HG03025 (cell line): ENCODE measurements at regions not wholly inside any gene's neighbourhood (a gene's known extent, or its start where the extent isn't known, plus 50 kb on each side); places are given as distances from the start of the nearest gene placed in this dataset.
"Not testable (repeated sequence)": the region's sequence is repeated elsewhere in the genome, so short reads cannot be mapped to it uniquely, and the experiment has no call there.

Experiments
- ATAC-seq: cut with Tn5 transposase; IDR thresholded peaks from one replicate; pipeline ENCODE4 v1.9.1; 2021; ENCODE audit warnings: mild to moderate bottlenecking, moderate library complexity; ENCODE audit not compliant: unreplicated experiment, low FRiP score

GRCh38 chr9:82423700-82424099 is 435.1 kb downstream of the SPATA31D1 start:
- no peak for ATAC-seq

GRCh38 chr9:82424599-82425120 is 436.1 kb downstream of the SPATA31D1 start:
- ATAC-seq = no peak

GRCh38 chr9:82431121-82431520 is 442.5 kb downstream of the SPATA31D1 start:
- no peak for ATAC-seq

GRCh38 chr9:82433290-82433931 is 444.8 kb downstream of the SPATA31D1 start:
- ATAC-seq = not testable (repeated sequence)

- ATAC-seq = no peak
Measured at GRCh38 chr9:82436475-82436874, 447.9 kb downstream of the SPATA31D1 start.

GRCh38 chr9:82437183-82437582 is 448.6 kb downstream of the SPATA31D1 start:
- ATAC-seq = not testable (repeated sequence)

- ATAC-seq = no peak
Measured at GRCh38 chr9:82438581-82438980, 450.0 kb downstream of the SPATA31D1 start.

GRCh38 chr9:82443312-82443711 is 454.7 kb downstream of the SPATA31D1 start:
- no peak for ATAC-seq

GRCh38 chr9:82445556-82445955 is 457.0 kb downstream of the SPATA31D1 start:
- no peak for ATAC-seq

- no peak for ATAC-seq
Measured at GRCh38 chr9:82447343-82447742, 458.8 kb downstream of the SPATA31D1 start.

- ATAC-seq = no peak
Measured at GRCh38 chr9:82449986-82450385, 461.4 kb downstream of the SPATA31D1 start.

GRCh38 chr9:82454509-82455190 is 466.1 kb downstream of the SPATA31D1 start:
- ATAC-seq = no peak

- no peak for ATAC-seq
Measured at GRCh38 chr9:82456642-82457041, 468.1 kb downstream of the SPATA31D1 start.

- no peak for ATAC-seq
Measured at GRCh38 chr9:82457298-82457697, 468.7 kb downstream of the SPATA31D1 start.

- ATAC-seq = no peak
Measured at GRCh38 chr9:82457891-82458290, 469.3 kb downstream of the SPATA31D1 start.

GRCh38 chr9:82458296-82458695 is 469.7 kb downstream of the SPATA31D1 start:
- no peak for ATAC-seq

- ATAC-seq = no peak
Measured at GRCh38 chr9:82466616-82467260, 478.2 kb downstream of the SPATA31D1 start.

GRCh38 chr9:82467436-82467835 is 478.9 kb downstream of the SPATA31D1 start:
- ATAC-seq = no peak

GRCh38 chr9:82474235-82474634 is 485.7 kb downstream of the SPATA31D1 start:
- ATAC-seq = no peak

- no peak for ATAC-seq
Measured at GRCh38 chr9:82475584-82476301, 487.2 kb downstream of the SPATA31D1 start.

GRCh38 chr9:82480921-82481320 is 492.3 kb downstream of the SPATA31D1 start:
- no peak for ATAC-seq
